HG02885 (cell line): ENCODE measurements at regions not wholly inside any gene's neighbourhood (a gene's known extent, or its start where the extent isn't known, plus 50 kb on each side); places are given as distances from the start of the nearest gene placed in this dataset.
"Not testable (repeated sequence)": the region's sequence is repeated elsewhere in the genome, so short reads cannot be mapped to it uniquely, and the experiment has no call there.

ENCODE experiments used
- ATAC-seq: cut with Tn5 transposase; IDR thresholded peaks from one replicate; pipeline ENCODE4 v1.9.1; 2021; ENCODE audit warnings: mild to moderate bottlenecking; ENCODE audit not compliant: unreplicated experiment, poor library complexity

DNA sequence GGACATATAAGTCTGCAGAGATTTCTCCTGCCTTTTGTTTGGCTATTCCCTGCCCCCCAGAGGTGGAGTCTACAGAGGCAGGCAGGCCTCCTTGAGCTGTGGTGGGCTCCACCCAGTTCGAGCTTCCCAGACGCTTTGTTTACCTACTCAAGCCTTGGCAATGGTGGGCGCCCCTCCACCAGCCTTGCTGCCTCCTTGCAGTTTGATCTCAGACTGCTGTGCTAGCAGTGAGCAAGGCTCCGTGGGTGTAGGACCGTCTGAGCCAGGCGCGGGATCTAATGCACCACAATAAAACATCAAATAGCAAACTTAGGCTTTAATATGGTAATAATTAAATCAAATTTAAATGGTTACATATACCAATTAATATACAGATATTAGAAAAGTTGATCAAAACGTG is 525.4 kb downstream of the RERGL start:
- ATAC-seq: not testable (repeated sequence)

DNA sequence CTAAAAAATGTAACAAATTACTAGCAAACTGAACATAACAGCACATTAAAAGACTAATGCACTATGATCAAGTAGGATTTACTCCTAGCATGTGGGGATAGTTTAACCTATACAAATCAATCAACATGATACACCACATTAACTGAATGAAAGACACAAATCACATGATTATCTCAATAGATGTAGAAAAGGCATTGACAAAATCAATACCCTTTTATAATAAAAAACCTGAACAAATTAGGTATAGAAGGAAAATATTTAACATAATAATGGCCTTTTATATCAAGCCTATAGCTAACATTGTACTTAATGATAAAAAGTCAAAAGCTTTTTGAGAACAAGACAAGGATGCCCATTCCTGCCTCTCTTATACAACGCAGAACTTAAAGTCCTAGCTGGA is 540.0 kb downstream of the RERGL start:
- ATAC-seq: no peak

DNA sequence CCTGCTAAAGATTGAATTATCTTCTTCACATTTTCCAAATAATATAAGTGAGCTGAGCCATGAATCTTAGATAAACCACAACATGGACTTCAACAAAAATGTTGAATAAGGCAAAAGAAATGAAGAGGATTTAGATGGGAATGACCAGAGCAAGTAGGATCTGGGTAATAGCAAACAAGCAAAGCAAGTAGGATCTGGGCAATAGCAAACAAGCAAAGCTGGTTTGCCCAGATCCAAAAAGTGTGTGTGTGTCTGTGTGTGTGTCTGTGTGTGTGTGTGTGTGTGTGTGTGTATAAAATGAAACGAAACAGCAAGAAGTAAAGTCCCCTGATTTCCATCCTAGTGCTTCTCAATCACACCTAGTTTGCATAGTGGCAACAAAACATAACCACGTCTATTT is 549.1 kb downstream of the RERGL start:
- no peak for ATAC-seq

DNA sequence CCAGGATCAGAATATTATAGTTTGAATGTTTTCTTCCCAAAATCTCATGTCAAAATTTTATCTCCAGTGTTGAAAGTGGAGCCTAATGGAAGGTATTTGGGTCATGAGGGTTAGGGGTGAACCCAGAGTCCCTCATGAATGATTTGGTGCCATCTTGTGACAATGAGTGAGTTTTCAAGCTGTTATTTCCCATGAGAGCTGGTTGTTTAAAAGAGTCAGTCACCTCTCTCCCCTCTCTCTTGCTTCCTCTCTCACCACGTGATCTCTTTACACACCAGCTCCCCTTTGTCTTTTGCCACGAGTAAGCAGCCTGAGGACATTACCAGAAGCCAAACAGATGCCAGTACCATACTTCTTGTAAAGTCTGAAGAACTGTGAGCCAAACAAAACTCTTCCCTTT is 561.6 kb downstream of the RERGL start:
- ATAC-seq: no peak

DNA sequence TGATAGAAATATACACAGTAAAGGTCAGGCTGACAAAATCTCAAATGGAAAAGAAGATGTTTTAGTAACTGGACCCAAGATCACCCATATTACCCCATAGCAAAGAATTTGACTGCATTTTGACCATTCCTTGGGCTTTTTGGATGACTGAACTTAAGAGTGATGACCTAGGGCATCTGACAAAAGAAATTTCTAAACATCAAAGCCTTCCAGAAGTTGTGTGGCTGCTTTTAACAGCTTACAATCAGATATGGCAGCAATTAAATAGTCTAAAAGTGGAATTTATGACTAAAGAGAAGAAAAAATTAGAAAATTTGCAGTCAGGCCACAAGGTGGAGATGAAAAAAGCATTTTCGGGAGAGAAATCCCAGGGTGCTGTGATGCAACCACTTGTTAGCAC is 563.0 kb downstream of the RERGL start:
- no peak for ATAC-seq

DNA sequence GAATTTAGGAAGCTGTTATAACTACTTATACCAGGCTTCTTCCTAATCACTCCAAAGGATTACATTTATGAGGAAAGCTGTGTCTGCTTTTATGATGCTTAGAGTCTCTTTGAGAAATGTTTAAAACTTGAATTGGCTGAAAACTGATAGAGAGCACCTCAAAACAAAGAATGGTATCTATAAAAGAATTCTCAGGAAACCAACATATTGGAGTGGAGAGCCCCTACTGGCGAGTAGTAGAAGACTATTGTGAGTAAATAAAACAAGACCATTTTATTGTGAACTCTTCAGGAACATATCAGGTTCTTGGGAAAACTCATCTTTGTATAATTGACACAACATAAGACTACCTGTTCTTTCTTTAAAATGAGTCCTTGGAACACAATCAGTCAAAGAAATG is 578.6 kb downstream of the RERGL start:
- no peak for ATAC-seq

DNA sequence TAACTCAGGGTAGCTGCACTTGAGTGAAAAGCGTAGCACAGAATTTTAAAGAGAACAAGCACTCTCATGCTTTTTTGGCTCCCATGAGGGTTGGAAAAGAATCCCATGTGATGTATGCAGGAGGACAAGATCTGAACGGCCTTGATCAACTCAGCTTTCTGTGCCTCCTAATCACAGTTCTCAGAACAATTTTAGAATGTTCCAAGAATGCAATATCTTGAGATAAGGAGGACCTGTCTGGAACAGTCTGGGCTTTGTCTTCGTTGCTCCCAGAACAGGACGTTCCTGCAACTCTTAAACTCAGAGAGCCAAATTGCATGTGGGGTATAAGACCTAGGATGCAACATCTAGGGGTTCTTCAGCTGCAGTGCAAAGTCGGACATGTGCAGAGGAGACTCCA is 582.7 kb downstream of the RERGL start:
- ATAC-seq: no peak

DNA sequence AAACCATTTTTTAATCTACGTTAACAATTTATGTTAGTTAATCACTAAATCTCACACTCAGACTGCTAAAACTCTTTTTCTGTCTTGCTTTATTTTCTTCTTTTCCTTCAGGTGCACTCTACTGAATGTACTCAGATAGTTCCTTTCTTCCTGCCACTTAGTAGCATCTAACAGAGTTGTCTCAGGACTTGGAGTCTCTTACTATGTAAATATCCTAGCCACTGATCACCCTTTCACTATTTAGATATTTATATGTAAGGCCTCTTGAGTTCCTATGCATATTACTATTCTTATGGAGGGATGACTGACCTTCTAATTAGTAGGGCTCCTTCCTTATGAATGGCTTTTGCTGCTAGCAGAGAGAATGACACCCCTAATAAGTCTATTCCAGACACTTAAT is 586.3 kb downstream of the RERGL start:
- ATAC-seq: no peak

DNA sequence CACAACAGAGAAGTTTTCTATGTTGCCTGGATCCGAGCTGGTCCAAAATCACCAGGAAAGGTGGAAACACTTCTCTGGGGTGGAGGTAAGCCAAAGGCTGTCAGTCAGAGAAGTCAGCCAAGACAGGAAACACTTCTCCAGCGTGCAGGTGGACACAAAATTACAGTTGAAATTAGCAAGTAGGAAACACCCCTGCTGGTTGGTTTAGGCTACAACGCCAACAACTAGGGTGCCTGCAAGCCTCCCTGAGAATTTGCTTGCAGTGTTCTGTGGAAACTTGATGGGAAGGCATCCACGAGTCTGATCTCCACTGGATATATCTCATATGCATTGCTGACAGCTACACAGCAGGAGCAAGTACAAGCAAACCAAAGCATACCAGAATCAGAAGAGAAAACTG is 600.5 kb downstream of the RERGL start:
- no peak for ATAC-seq

DNA sequence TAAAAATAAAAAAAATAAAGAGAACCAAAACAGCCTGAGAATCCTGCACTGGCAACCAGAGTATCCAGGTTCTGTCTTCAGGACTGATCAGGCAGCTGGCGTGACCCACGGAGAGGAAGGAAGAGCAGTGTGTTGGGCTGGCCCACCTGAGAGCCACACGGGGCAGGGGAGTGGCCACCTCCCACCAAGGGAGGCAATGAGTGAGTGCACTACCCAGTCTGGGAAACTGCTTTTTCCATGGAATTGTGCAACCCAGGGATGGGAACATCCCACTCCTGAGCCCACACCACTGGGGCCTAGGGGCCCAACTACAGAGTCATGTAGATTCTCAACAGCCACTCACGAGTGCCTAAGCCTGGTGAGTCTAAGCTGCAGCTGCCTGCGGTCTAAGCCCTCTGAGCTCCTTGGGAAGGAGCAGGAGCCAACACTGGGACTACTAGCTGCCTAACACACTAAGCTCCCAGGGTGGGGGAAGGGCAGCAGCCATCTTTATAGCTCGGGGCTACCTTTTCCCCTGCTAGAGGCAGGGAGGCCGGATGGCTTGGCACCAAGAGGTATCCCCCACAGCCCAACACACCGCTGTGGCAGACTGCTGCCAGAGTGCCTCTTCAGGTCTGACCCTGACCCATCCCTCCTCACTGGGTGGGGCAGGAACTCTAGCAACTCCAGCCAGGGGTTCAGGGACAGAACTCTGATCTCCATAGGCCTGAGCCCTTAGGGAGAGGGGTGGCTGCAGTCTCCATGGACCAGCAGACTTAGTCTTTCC is 610.9 kb downstream of the RERGL start:
- ATAC-seq: no peak

DNA sequence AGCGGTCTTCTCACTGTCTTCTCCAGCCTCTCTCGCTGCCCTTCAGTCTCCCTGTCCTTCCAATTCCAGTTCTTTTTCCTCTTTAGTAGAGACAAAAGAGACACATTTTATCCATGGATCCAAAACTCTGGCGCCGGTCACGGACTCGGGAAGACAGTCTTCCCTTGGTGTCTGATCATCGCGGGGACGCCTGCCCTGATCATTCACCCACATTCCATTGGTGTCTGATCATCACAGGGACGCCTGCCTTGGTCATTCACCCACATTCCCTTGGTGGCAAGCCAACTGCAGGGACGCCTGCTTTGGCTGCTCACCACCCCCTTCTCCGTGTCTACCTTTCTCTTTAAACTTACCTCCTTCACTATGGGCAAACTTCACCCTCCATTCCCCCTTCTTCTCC is 619.5 kb downstream of the RERGL start:
- ATAC-seq: no peak

DNA sequence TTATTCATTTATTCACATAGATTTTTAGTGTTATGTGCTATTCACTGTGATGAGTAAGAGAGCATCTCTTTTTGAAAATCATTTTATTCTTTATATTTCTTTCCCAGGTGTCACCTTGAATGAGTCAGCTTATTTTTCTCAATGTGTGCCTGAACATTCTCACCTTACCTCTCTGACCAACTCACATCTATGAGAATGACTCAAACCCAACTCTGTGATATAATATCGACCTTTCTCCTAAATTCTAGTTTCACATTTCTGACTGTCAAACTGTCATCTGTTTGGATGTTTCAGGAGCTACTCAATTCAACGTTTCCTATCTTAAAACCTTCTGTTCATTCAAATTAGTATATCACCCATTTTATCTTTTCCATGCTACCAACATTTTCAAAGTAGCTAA is 630.8 kb downstream of the RERGL start:
- no peak for ATAC-seq

DNA sequence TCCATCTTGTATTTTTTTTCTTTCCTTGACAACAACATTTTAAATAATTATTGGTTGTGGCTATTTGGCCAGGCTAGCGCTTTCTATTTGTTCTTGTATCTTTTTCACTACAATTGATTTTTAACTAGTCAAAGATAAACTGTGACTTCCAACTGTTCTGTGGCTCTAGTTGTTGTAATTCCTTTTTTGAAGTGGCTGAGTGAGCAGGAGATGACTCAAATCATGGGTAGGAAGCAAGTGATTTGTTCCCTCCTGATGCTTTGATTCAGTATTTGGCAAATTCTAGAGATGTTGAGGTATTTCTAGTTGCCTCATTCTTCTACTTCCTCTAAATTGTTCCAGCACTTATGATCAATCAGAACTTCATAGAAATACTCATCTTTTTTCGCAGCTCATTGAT is 633.5 kb downstream of the RERGL start:
- ATAC-seq: no peak

DNA sequence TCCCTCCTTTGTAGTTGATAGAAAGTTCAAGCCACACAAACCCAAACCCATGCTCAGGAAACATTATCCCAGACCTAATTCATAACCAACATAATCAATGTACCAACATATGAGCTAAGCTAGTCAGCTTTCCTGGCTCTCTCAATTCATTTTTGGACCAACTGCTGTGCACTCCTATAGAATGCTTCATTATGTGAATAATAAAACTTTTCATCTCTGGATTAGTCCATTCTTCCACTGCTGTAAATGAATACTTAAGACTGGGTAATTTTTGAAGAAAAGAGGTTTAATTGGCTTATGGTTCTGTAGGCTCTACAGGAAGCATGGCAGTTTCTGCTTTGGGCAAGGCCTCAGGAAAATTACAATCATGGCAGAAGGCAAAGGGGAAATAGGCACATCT is 651.9 kb downstream of the RERGL start:
- ATAC-seq: no peak

DNA sequence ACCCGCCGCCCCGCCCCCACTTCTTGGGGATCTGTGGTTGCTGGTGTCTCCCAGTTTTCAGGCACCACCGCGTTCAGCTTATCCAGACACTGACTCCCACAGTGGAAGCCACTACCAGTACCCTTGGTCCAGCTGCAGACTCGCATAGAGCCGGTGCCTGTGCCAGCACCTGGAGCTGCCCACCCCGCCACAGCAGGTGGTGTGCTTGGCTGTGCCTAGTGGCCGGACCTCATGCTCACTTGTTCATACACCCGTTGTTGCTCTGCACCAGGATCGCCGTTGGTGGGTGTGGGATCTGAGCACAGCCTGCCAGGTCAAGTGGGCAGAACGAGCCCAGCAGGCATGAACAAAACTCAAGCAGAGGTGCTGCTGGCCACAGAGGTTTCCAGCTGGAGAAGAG is 673.2 kb downstream of the RERGL start:
- no peak for ATAC-seq

DNA sequence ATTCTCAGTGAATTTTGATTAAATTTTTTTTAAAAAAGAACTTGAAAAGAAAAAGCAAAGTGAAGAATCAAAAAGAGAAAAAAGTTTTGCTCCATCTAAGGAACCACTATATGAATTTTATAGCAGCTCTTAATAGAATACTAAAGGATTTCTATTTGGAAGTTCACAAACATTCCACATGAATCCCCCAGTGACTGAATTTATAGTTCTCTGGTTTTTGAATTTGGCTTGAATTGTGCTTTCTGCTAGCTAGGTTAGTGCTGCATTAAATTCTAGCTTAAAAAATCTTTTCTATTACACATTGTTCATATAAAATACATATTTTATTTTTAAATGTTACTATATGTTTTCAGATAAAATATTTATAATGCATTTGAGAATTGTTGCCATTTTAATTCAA is 675.4 kb downstream of the RERGL start:
- no peak for ATAC-seq

DNA sequence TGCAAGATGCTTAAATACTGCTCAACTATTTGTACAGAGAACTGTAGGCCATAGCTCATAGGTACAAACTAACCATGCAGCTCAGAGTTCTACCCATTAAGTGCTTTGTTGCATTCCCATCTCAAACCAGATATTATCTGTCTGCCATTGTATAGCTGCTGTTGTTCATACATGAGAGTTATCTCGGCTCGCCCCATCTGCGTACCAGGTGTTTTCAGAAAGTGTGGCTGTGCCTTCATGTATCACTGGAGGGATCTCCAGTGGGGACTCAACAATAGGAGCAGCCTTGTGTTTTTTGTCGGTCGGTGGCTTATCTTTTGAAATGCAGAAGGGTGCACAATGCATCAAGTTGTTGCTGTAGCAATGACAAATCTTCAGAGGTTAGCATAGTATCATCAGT is 678.3 kb downstream of the RERGL start:
- no peak for ATAC-seq

DNA sequence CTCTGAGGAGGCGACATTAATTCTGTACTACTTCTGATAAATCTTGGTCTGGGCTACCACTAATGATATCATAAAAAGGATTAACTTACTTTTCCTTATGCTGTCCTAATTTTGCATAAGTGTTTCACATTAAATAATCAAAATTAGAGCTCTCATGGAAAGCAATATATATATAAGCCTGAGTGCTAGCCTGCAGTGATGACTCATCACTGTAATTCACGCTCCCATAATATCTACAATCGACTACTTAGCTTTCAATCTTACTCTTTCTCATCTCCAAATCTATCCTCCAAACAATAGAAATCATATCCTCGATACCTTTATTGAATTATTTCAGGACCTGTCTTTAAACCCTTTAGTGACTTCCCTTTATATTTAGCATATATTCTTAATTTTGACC is 701.3 kb downstream of the RERGL start:
- no peak for ATAC-seq

DNA sequence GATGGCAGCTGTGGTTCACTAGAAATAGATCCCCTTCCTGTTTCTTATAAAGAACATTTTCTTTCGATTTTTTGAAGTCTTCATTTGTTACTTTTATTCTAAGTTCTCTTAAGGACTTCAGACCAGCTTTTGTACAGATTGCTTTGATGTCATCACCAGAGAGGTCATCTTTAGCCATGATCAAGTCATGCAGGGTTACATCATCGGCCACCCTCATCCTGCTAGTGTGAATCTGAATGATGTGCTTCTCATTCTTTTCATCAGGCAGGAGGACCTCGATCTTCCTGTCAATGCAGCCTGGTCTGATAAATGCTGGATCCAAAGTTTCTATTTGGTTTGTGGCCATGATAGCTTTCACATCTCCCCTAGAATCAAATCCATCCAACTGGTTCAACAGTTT is 706.7 kb downstream of the RERGL start:
- ATAC-seq: no peak

DNA sequence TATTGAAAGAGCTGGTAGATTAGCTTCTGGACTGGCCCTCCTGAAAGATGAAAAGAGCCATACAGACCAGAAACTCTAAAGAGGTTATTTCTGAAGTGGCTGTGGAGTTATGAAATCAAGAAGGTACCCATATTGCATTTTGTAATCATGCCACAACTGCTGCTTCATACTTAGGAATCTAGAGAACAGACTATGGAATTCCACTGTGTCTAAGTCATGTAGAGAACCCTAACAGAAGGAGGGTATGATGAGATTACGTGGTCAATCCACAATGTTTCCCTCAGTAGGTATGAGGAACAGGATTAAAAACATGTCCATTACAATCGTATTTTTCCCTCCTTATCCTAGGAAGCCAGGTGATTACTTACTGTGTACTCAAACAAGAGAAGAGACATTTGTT is 708.8 kb downstream of the RERGL start:
- no peak for ATAC-seq

DNA sequence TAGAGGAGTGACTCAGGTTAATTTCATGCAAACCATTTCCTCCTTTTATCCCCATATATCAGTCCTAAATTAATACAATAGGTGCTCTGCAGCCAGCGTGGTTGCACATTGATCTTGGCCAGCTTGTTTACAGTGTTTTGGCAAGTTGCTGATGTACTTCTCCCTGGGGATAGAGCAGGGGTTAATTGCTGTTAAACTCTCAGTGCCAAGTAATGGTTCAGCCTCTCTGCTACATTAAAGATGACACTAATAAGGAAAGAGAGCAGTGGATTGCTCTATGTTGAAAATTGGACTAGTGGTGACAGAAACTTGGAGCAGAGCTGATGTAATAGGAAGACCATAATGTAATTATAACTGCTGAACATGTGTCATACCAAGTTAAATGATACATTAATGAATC is 717.5 kb downstream of the RERGL start:
- ATAC-seq: no peak

DNA sequence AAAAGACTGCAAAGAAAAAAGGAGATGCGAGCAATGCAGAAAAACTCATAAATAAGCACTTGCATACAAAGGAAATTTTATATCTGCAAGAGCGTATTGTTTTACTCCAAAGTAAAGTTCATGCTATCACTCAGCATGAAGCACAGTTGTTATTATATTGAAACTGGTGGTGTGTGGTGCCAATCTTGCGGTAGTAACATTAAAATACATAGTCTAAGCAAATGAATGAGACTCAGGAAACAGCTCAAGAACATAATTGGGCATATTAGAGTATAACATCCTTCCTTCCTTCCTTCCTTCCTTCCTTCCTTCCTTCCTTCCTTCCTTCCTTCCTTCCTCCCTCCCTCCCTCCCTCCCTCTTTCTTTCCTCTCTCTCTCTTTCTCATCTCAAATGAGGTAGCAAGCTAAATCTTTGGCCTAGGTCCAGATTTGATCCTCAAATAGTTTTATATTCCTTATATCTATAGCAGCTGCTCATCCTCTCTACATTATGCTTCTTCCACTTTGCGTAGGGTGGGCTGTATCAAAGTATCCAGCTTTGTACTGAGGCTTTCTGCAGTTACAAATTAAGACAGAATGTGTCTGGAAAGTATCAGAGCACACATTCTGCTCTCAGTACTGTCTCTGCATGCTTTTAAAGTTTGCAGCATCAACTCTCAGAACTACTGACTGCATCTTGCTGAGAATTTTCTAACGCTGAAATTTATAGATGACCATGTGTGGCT is 718.3 kb downstream of the RERGL start:
- no peak for ATAC-seq
